T-helper 9 cell (primary cell): ENCODE measurements at regions not wholly inside any gene's neighbourhood (a gene's known extent, or its start where the extent isn't known, plus 50 kb on each side); places are given as distances from the start of the nearest gene placed in this dataset.
"Not testable (repeated sequence)": the region's sequence is repeated elsewhere in the genome, so short reads cannot be mapped to it uniquely, and the experiment has no call there.

ENCODE experiments used
- DNase-seq: peaks from one replicate; pipeline ENCODE4 v3.0.0-alpha.2; 2020

GRCh38 chr12:60535363-60535762 lies 939.5 kb downstream of the SLC16A7 start:
- no peak for DNase-seq

- no peak for DNase-seq
Measured at GRCh38 chr12:60539592-60539991, 943.8 kb downstream of the SLC16A7 start.

GRCh38 chr12:60568914-60569313 lies 973.1 kb downstream of the SLC16A7 start:
- DNase-seq: no peak

GRCh38 chr12:60577607-60578006 lies 981.8 kb downstream of the SLC16A7 start:
- no peak for DNase-seq

- DNase-seq: not testable (repeated sequence)
Measured at GRCh38 chr12:60587664-60588063, 991.8 kb downstream of the SLC16A7 start.

- no peak for DNase-seq
Measured at GRCh38 chr12:60594035-60594711, 998.3 kb downstream of the SLC16A7 start.

- DNase-seq: no peak
Measured at GRCh38 chr12:60602601-60603000, 1006.8 kb downstream of the SLC16A7 start.

GRCh38 chr12:60603475-60603874 lies 1007.6 kb downstream of the SLC16A7 start:
- not testable (repeated sequence) for DNase-seq

GRCh38 chr12:60616400-60616799 lies 1020.6 kb downstream of the SLC16A7 start:
- no peak for DNase-seq

GRCh38 chr12:60630796-60631195 lies 1035.0 kb downstream of the SLC16A7 start:
- no peak for DNase-seq

- DNase-seq: no peak
Measured at GRCh38 chr12:60644076-60644475, 1048.2 kb downstream of the SLC16A7 start.

GRCh38 chr12:60666895-60667294 lies 1071.1 kb downstream of the SLC16A7 start:
- DNase-seq: no peak

- DNase-seq: no peak
Measured at GRCh38 chr12:60672949-60673348, 1077.1 kb downstream of the SLC16A7 start.

GRCh38 chr12:60684988-60685655 lies 1089.3 kb downstream of the SLC16A7 start:
- DNase-seq: no peak

GRCh38 chr12:60689137-60689536 lies 1093.3 kb downstream of the SLC16A7 start:
- no peak for DNase-seq

- DNase-seq: no peak
Measured at GRCh38 chr12:60693019-60693626, 1097.3 kb downstream of the SLC16A7 start.

- DNase-seq: no peak
Measured at GRCh38 chr12:60704171-60704914, 1108.5 kb downstream of the SLC16A7 start.

GRCh38 chr12:60710246-60710645 lies 1114.4 kb downstream of the SLC16A7 start:
- no peak for DNase-seq

- no peak for DNase-seq
Measured at GRCh38 chr12:60714141-60714900, 1118.5 kb downstream of the SLC16A7 start.

GRCh38 chr12:60724475-60724874 lies 1128.6 kb downstream of the SLC16A7 start:
- no peak for DNase-seq

- DNase-seq: no peak
Measured at GRCh38 chr12:60724984-60725383, 1129.2 kb downstream of the SLC16A7 start.

- DNase-seq: no peak
Measured at GRCh38 chr12:60752589-60752988, 1156.8 kb downstream of the SLC16A7 start.

GRCh38 chr12:60758224-60758623 lies 1162.4 kb downstream of the SLC16A7 start:
- DNase-seq: no peak
